ENCODE measurements at regions not wholly inside any gene's neighbourhood (a gene's known extent, or its start where the extent isn't known, plus 50 kb on each side); places are given as distances from the start of the nearest gene placed in this dataset.

DNA sequence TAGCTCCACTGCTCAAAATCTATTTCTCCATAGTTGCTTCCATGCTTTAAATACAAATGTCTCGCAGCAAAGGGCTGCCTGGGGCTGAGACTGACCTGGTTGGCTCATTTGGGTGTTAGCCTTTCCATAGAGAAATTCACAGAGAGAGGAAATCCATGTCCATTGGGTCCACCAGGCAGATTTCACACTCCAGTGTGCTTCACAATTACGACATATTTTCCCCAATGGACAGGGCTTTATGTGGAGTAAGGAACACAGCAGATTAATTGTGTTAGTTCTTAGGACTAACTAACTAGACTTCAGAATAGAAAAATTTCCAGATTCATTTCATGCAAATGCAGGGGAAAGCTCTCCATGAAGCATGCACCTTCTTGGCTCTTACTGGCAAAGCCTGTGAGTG lies 180.7 kb downstream of the FBXO15 start:
- Histone ChIP-seq H3K36me3 (ENCODE audit: control insufficient read depth in 1 of 2, insufficient read depth in 2 of 2, low read length in 2 of 2) (no peaks in the 10 kb centered on the region), H4K12ac (ENCODE audit: low read depth, low read length) (no peak overlapping the region), H2BK120ac (ENCODE audit: insufficient read depth, low read length, poor library complexity) (no peak overlapping the region), H3K9ac (ENCODE audit: low read length) (no peak overlapping the region), H3K4me2 (ENCODE audit: low read length) (no peak overlapping the region), H2AFZ (ENCODE audit: insufficient read depth, low read length, poor library complexity) (no peak overlapping the region), H3K27me3 (ENCODE audit: insufficient read depth, low read length) (no peaks in the 10 kb centered on the region), H4K91ac (ENCODE audit: low read depth, low read length) (no peak overlapping the region), H3K23ac (ENCODE audit: low read length) (no peak overlapping the region), H3K27ac (ENCODE audit: low read depth, low read length) (no peak overlapping the region), H3K79me2 (ENCODE audit: control insufficient read depth, insufficient read depth, low read length, poor library complexity) (no peaks in the 10 kb centered on the region), H2AK5ac (ENCODE audit: low read length) (no peak overlapping the region), H3K4me1 (ENCODE audit: control insufficient read depth in 1 of 2, insufficient read depth in 2 of 2, low read length in 2 of 2) (no peaks in the 10 kb centered on the region), H2BK5ac (ENCODE audit: low read depth, low read length, poor library complexity) (no peak overlapping the region), H3K4ac (ENCODE audit: low read depth, low read length) (no peak overlapping the region), H3K18ac (ENCODE audit: low read length) (no peak overlapping the region), H3K4me3 (ENCODE audit: low read depth, low read length) (no peak overlapping the region), H3K9me3 (ENCODE audit: insufficient read depth, low read depth, low read length) (peaks cover 3% of the 10 kb centered on the region), H3K79me1 (ENCODE audit: low read length) (no peaks in the 10 kb centered on the region), H2BK12ac (ENCODE audit: low read length) (no peak overlapping the region), H4K8ac (ENCODE audit: low read depth, low read length) (no peak overlapping the region), H3K14ac (ENCODE audit: low read length) (no peak overlapping the region)
- DNase-seq: no peak
- WGBS (ENCODE audit: extremely low coverage, insufficient coverage, insufficient read length): no CpG with 5 or more reads among the region's 2 CpGs

DNA sequence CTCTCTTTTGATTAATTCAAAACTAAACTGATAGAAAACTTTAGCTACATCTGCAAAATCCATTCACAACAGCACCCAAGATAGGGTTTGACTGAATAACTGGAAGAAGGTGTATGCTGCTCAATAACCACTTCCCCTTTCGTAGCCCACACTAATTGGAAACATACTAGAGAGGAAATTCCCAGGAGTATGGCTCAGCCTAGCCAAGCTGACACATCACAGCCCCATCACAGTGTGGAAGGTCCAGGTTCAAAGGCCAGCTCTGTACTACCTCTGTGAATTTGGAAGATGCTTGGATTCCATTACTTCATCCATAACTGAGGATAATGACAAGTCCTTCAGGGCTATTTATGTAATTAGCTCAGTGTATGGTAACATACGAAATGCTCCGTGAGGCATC lies 185.4 kb downstream of the FBXO15 start:
- no peak overlapping the region for H2AFZ ChIP-seq (ENCODE audit: insufficient read depth, low read length, poor library complexity)
- no peaks in the 10 kb centered on the region for H3K36me3 ChIP-seq (ENCODE audit: control insufficient read depth in 1 of 2, insufficient read depth in 2 of 2, low read length in 2 of 2)
- H3K4me2 ChIP-seq (ENCODE audit: low read length): no peak overlapping the region
- WGBS (ENCODE audit: extremely low coverage, insufficient coverage, insufficient read length): no CpG with 5 or more reads among the region's 3 CpGs
- no peak overlapping the region for H2AK5ac ChIP-seq (ENCODE audit: low read length)
- DNase-seq: no peak
- H4K8ac ChIP-seq (ENCODE audit: low read depth, low read length): no peak overlapping the region
- no peak overlapping the region for H2BK120ac ChIP-seq (ENCODE audit: insufficient read depth, low read length, poor library complexity)
- H3K79me1 ChIP-seq (ENCODE audit: low read length): no peaks in the 10 kb centered on the region
- no peak overlapping the region for H2BK5ac ChIP-seq (ENCODE audit: low read depth, low read length, poor library complexity)
- H3K4me3 ChIP-seq (ENCODE audit: low read depth, low read length): no peak overlapping the region
- no peaks in the 10 kb centered on the region for H3K4me1 ChIP-seq (ENCODE audit: control insufficient read depth in 1 of 2, insufficient read depth in 2 of 2, low read length in 2 of 2)
- H3K14ac ChIP-seq (ENCODE audit: low read length): no peak overlapping the region
- H3K9me3 ChIP-seq (ENCODE audit: insufficient read depth, low read depth, low read length): peaks cover 7% of the 10 kb centered on the region
- no peak overlapping the region for H2BK12ac ChIP-seq (ENCODE audit: low read length)
- H3K79me2 ChIP-seq (ENCODE audit: control insufficient read depth, insufficient read depth, low read length, poor library complexity): no peaks in the 10 kb centered on the region
- H3K27me3 ChIP-seq (ENCODE audit: insufficient read depth, low read length): no peaks in the 10 kb centered on the region
- H4K91ac ChIP-seq (ENCODE audit: low read depth, low read length): no peak overlapping the region
- H3K27ac ChIP-seq (ENCODE audit: low read depth, low read length): no peak overlapping the region
- H4K12ac ChIP-seq (ENCODE audit: low read depth, low read length): no peak overlapping the region
- H3K23ac ChIP-seq (ENCODE audit: low read length): no peak overlapping the region
- H3K4ac ChIP-seq (ENCODE audit: low read depth, low read length): no peak overlapping the region
- H3K18ac ChIP-seq (ENCODE audit: low read length): no peak overlapping the region
- H3K9ac ChIP-seq (ENCODE audit: low read length): no peak overlapping the region

DNA sequence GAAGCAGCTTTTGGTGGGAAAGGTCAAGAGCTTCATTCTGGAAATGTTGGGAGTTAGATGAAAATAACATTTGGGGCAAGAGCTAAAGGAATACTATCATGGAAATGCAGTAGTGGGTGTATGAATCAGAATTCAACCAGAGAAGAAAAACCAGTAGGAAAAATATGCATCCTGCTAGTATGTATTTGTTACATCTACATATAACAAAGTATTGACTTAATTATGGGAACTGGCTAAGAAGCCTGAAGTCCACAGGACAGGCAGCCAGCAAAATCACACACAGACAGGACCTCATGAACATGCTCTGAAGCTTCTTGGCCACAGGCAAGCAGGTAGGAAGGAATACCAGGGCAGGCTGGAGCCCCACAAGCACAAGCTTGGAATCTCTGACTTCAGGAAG lies 185.8 kb downstream of the FBXO15 start:
- H3K18ac ChIP-seq (ENCODE audit: low read length): no peak overlapping the region
- no peak overlapping the region for H3K14ac ChIP-seq (ENCODE audit: low read length)
- DNase-seq: no peak
- no peak overlapping the region for H2BK12ac ChIP-seq (ENCODE audit: low read length)
- no peak overlapping the region for H2AFZ ChIP-seq (ENCODE audit: insufficient read depth, low read length, poor library complexity)
- H4K91ac ChIP-seq (ENCODE audit: low read depth, low read length): no peak overlapping the region
- no peak overlapping the region for H3K9ac ChIP-seq (ENCODE audit: low read length)
- H3K79me1 ChIP-seq (ENCODE audit: low read length): no peaks in the 10 kb centered on the region
- H2BK5ac ChIP-seq (ENCODE audit: low read depth, low read length, poor library complexity): no peak overlapping the region
- H3K4me2 ChIP-seq (ENCODE audit: low read length): no peak overlapping the region
- H3K36me3 ChIP-seq (ENCODE audit: control insufficient read depth in 1 of 2, insufficient read depth in 2 of 2, low read length in 2 of 2): no peaks in the 10 kb centered on the region
- H4K8ac ChIP-seq (ENCODE audit: low read depth, low read length): no peak overlapping the region
- no peak overlapping the region for H2BK120ac ChIP-seq (ENCODE audit: insufficient read depth, low read length, poor library complexity)
- no peak overlapping the region for H3K23ac ChIP-seq (ENCODE audit: low read length)
- no peak overlapping the region for H3K4ac ChIP-seq (ENCODE audit: low read depth, low read length)
- no peaks in the 10 kb centered on the region for H3K79me2 ChIP-seq (ENCODE audit: control insufficient read depth, insufficient read depth, low read length, poor library complexity)
- no peaks in the 10 kb centered on the region for H3K4me1 ChIP-seq (ENCODE audit: control insufficient read depth in 1 of 2, insufficient read depth in 2 of 2, low read length in 2 of 2)
- H4K12ac ChIP-seq (ENCODE audit: low read depth, low read length): no peak overlapping the region
- H3K9me3 ChIP-seq (ENCODE audit: insufficient read depth, low read depth, low read length): peaks cover 7% of the 10 kb centered on the region
- H2AK5ac ChIP-seq (ENCODE audit: low read length): no peak overlapping the region
- no peak overlapping the region for H3K4me3 ChIP-seq (ENCODE audit: low read depth, low read length)
- no peaks in the 10 kb centered on the region for H3K27me3 ChIP-seq (ENCODE audit: insufficient read depth, low read length)
- H3K27ac ChIP-seq (ENCODE audit: low read depth, low read length): no peak overlapping the region

DNA sequence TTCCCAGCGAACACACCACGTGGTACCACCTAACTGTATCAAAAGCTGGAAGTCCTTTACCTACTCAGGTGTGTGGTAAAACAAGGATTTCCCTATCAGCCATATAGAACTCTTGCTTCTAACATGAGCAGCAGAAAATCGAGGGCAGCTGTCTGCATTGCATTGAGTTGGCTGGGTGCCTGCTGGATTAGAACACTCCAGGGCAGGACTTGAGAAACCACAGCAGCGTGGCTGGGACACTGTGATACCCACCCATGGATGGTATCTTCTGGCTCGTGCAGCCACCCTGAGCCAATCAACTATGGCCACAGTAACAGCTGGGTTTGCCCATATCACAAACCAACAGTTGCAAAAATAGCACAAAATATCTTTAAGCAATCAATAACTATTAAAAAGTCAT lies 188.3 kb downstream of the FBXO15 start:
- Histone ChIP-seq H3K4me3 (ENCODE audit: low read depth, low read length) (no peak overlapping the region), H3K4me1 (ENCODE audit: control insufficient read depth in 1 of 2, insufficient read depth in 2 of 2, low read length in 2 of 2) (no peaks in the 10 kb centered on the region), H4K8ac (ENCODE audit: low read depth, low read length) (no peak overlapping the region), H3K79me2 (ENCODE audit: control insufficient read depth, insufficient read depth, low read length, poor library complexity) (no peaks in the 10 kb centered on the region), H3K18ac (ENCODE audit: low read length) (no peak overlapping the region), H2BK5ac (ENCODE audit: low read depth, low read length, poor library complexity) (no peak overlapping the region), H3K4ac (ENCODE audit: low read depth, low read length) (no peak overlapping the region), H3K36me3 (ENCODE audit: control insufficient read depth in 1 of 2, insufficient read depth in 2 of 2, low read length in 2 of 2) (no peaks in the 10 kb centered on the region), H3K23ac (ENCODE audit: low read length) (no peak overlapping the region), H4K91ac (ENCODE audit: low read depth, low read length) (no peak overlapping the region), H2AFZ (ENCODE audit: insufficient read depth, low read length, poor library complexity) (no peak overlapping the region), H3K27ac (ENCODE audit: low read depth, low read length) (no peak overlapping the region), H2BK120ac (ENCODE audit: insufficient read depth, low read length, poor library complexity) (no peak overlapping the region), H3K14ac (ENCODE audit: low read length) (no peak overlapping the region), H3K79me1 (ENCODE audit: low read length) (no peaks in the 10 kb centered on the region), H4K12ac (ENCODE audit: low read depth, low read length) (no peak overlapping the region), H2AK5ac (ENCODE audit: low read length) (no peak overlapping the region), H3K9ac (ENCODE audit: low read length) (no peak overlapping the region), H3K4me2 (ENCODE audit: low read length) (no peak overlapping the region), H3K27me3 (ENCODE audit: insufficient read depth, low read length) (no peaks in the 10 kb centered on the region), H2BK12ac (ENCODE audit: low read length) (no peak overlapping the region), H3K9me3 (ENCODE audit: insufficient read depth, low read depth, low read length) (peaks cover 7% of the 10 kb centered on the region)
- DNase-seq: no peak
- no CpG with 5 or more reads among the region's 5 CpGs for WGBS (ENCODE audit: extremely low coverage, insufficient coverage, insufficient read length)

DNA sequence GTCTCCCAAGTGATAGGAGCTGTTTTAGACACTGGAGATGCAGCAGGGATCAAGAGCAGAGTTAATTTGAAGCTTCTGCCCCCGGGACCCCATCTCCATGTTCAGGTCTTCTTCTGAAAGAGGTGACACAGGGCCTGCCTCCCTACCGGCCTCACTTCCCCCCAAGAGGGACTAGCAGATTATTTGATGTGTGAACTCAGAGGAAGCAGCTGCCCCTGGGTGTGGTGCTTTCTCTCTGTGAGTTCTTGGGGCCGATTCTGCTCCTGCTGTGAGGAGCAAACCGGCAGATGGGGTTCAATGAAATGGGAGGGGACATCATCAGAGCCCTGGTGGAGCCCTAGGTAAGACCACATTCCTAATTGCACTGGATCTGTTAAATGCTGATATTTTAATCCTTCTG lies 193.4 kb downstream of the FBXO15 start:
- H2BK120ac ChIP-seq (ENCODE audit: insufficient read depth, low read length, poor library complexity): no peak overlapping the region
- H3K27me3 ChIP-seq (ENCODE audit: insufficient read depth, low read length): no peaks in the 10 kb centered on the region
- H3K9ac ChIP-seq (ENCODE audit: low read length): no peak overlapping the region
- no peak overlapping the region for H4K91ac ChIP-seq (ENCODE audit: low read depth, low read length)
- no peak overlapping the region for H3K4me2 ChIP-seq (ENCODE audit: low read length)
- H3K4ac ChIP-seq (ENCODE audit: low read depth, low read length): no peak overlapping the region
- no peak overlapping the region for H2AFZ ChIP-seq (ENCODE audit: insufficient read depth, low read length, poor library complexity)
- H3K27ac ChIP-seq (ENCODE audit: low read depth, low read length): no peak overlapping the region
- H3K9me3 ChIP-seq (ENCODE audit: insufficient read depth, low read depth, low read length): peaks cover 5% of the 10 kb centered on the region
- no peak overlapping the region for H3K14ac ChIP-seq (ENCODE audit: low read length)
- H3K36me3 ChIP-seq (ENCODE audit: control insufficient read depth in 1 of 2, insufficient read depth in 2 of 2, low read length in 2 of 2): no peaks in the 10 kb centered on the region
- H2BK5ac ChIP-seq (ENCODE audit: low read depth, low read length, poor library complexity): no peak overlapping the region
- no peak overlapping the region for H3K4me3 ChIP-seq (ENCODE audit: low read depth, low read length)
- H3K79me2 ChIP-seq (ENCODE audit: control insufficient read depth, insufficient read depth, low read length, poor library complexity): no peaks in the 10 kb centered on the region
- DNase-seq: no peak
- no peaks in the 10 kb centered on the region for H3K4me1 ChIP-seq (ENCODE audit: control insufficient read depth in 1 of 2, insufficient read depth in 2 of 2, low read length in 2 of 2)
- no peak overlapping the region for H2BK12ac ChIP-seq (ENCODE audit: low read length)
- H3K23ac ChIP-seq (ENCODE audit: low read length): no peak overlapping the region
- H3K18ac ChIP-seq (ENCODE audit: low read length): no peak overlapping the region
- no peaks in the 10 kb centered on the region for H3K79me1 ChIP-seq (ENCODE audit: low read length)
- no peak overlapping the region for H4K8ac ChIP-seq (ENCODE audit: low read depth, low read length)
- no peak overlapping the region for H4K12ac ChIP-seq (ENCODE audit: low read depth, low read length)
- H2AK5ac ChIP-seq (ENCODE audit: low read length): no peak overlapping the region
- no CpG with 5 or more reads among the region's 4 CpGs for WGBS (ENCODE audit: extremely low coverage, insufficient coverage, insufficient read length)

Measured in trophoblast cell (in vitro differentiated cells and primary cell).